DLD1 (cell line): ENCODE measurements at regions not wholly inside any gene's neighbourhood (a gene's known extent, or its start where the extent isn't known, plus 50 kb on each side); places are given as distances from the start of the nearest gene placed in this dataset.

Source experiments
- in situ Hi-C: cut with HindIII; loops from 2 replicates; pipeline ENCODE4 v1.10.0; 2017; ENCODE audit warnings: low sequenced_read_pairs

- in situ Hi-C loops: loop anchor here (5.0 to 10.0 kb wide), 3 partner anchors 34 to 128 kb away; no protein-coding TSS in a partner anchor
These were observed 97.1 kb upstream of the PTPN1 start for GRCh38 chr20:50413088-50413500.

DNA sequence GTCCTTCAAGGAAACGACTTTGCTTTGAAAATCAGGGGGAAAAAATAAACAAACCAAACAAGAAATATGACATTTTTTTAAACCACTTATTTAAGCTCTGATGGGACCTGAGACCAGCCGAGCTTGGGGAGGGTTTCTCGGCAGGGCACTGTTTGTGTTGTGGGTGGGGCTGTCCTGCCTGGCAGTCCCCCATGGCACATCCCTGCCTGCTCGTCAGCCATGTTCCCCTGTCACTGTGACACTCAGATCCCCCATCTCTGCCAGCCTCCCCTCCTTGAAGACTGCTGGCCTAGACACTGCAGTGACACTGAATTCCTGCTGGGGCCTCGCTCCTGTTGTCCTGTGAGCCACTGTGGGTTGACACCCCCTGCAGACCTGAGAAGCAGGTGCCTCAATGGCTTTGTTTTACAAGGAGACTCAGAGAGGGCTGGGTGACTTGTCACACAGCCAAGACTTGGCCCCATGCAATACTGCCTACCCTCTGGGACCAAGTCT is 95.1 kb upstream of the PTPN1 start:
- in situ Hi-C loops: loop anchor here (10.0 kb wide), 2 partner anchors 70 to 130 kb away; no protein-coding TSS in a partner anchor

GRCh38 chr20:50415516-50416268 is 94.5 kb upstream of the PTPN1 start:
- in situ Hi-C loops: loop anchor here (10.0 kb wide), 2 partner anchors 69 to 131 kb away; no protein-coding TSS in a partner anchor

- in situ Hi-C loops: loop anchor here (10.0 kb wide), 2 partner anchors 68 to 132 kb away; no protein-coding TSS in a partner anchor
These were observed 93.7 kb upstream of the PTPN1 start for GRCh38 chr20:50416269-50417022.

DNA sequence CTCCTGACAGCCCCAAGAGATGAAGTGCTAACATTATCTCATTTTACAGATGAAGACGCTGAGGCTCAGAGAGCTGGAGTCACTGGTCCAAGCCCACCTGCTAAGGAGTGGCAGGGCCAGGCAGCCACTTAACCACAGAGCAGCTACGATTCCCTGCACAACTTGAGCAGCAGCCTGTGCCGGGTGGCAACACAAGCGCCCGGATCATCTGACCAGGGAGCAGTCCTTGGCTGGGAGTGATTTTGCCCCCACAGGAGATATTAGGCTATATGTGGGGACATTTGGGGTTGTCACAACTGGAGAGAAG is 93.2 kb upstream of the PTPN1 start:
- in situ Hi-C loops: loop anchor here (10.0 kb wide), 2 partner anchors 68 to 132 kb away; no protein-coding TSS in a partner anchor

DNA sequence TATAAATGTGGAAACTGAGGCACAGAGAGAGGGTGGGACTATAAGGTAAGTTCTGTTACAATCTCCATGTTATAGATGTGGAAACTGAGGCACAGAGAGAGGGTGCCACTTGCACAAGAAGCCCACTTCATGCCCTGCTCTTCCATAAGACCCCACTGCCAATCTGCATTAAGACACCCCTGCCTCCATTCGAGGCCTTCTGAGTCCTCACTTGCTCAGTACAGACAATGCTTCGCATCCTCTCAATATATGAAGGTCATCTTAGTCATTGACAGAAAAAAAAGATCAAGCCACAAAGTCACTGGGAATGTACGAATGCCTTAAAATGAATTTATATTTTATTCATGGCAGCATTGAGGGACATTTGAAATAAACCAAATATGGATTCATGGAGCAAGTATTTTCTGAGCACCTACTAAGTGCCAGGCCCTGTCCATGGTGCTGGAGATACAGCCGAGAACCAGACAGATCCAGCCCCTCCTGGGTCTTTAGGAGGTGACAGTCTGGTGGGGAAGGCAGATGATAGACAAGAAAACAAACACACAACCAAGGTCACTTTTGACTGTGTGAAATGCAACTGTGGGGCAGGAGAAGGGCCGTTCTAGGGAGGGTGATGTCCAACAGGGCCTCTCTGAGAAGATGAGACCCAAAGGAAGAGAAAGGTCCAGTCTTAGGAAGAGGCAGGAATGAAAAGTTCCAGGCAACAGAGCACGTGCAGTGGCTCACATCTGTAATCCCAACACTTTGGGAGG is 92.5 kb upstream of the PTPN1 start:
- in situ Hi-C loops: loop anchor here (10.0 kb wide), 2 partner anchors 67 to 133 kb away; no protein-coding TSS in a partner anchor

DNA sequence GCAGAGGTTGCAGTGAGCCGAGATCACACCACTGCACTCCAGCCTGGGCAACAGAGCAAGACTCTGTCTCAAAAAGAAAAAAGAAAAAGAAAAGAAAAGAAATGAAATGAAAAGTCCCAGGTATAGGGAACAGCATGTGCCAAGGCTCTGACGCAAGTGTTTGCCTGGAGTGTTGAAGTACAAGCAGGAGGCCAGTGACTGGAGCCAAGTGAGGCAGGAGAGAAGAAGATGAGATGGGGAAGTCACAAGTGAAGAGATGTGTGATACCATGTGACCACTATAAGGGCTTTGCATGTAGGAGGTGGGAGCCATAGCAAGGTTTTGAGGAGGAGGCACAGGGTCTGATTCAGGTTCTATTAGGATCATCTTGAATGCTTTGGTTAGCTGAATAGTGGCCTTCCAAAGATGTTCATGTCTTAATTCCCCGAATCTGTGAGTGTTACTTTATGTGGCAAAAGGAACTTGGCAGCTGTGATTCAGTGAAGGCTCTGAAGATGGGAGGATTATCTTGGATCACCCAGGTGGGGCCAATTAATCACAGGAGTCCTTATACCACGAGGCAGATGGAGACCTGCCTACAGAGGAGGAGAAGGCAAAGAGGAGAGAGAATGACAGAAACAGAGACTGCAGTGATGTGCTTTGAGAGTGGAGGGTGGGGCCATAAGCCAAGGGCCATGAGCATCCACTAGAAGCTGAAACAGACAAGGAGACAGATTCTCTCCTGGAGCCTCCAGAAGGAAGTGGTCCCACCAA is 91.1 kb upstream of the PTPN1 start:
- in situ Hi-C loops: loop anchor here (10.0 kb wide), 2 partner anchors 66 to 134 kb away; no protein-coding TSS in a partner anchor

GRCh38 chr20:50420380-50420779 is 89.8 kb upstream of the PTPN1 start:
- in situ Hi-C loops: no loop called here

GRCh38 chr20:50421356-50422340 is 88.5 kb upstream of the PTPN1 start:
- in situ Hi-C loops: no loop called here

- in situ Hi-C loops: no loop called here
These were observed 86.4 kb upstream of the PTPN1 start for GRCh38 chr20:50423758-50424157.

DNA sequence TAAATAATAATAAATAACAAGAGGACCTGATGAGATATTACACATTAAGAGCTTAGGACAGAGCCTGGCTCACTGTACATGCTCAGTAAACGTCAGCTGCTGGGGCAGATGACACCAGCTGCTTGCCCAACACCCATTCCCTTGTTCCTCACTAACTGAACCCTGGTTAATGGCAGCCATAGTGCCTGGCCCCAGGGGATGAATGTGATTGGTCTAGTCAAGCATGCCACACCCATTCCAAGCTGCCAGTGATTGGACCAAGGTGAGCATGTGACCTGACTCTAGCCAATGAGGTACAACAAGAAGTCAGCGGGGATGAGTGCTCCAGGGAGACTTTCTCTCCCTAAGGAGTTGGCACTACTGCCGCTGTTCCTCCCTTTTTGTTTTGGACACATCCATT is 85.1 kb upstream of the PTPN1 start:
- in situ Hi-C loops: no loop called here

DNA sequence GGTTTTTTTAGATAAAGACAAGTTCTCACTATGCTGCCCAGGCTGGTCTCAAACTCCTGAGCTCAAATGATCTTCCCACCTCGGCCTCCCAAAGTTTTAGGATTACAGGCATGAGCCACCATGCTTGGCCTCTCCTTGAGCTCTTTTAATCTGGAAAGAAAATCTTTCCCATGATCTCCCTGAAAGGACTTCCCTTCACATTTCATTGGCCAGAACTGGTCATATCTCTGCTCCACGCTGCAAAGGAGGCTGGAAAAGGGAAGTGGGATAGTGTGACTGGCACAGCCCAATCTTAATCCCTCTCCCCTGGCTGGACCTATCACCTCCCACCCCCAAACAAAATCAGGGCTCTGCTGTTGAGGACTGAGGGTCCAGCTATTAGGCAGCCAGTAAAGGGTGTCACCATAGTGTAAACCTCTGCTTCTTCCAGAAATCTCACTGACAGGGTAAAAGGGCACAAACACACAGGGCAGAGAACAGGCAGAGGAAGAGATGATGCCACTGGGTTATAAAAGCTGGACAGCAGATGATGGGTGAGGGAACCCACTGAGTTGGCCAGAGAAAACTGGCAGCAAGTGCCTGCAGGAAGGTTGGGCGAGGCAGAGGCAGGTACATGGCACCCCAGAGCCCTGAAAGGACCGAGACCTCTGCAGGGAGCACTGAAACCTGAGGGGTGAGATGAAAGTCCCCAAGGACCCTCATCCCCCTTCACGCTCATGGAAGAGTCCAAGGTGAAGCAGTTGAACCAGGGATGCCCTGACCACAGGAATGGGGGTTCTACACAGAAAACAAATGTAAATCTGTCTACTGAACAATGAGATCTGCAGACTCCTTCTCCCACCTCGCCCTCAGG is 83.1 kb upstream of the PTPN1 start:
- in situ Hi-C loops: no loop called here

DNA sequence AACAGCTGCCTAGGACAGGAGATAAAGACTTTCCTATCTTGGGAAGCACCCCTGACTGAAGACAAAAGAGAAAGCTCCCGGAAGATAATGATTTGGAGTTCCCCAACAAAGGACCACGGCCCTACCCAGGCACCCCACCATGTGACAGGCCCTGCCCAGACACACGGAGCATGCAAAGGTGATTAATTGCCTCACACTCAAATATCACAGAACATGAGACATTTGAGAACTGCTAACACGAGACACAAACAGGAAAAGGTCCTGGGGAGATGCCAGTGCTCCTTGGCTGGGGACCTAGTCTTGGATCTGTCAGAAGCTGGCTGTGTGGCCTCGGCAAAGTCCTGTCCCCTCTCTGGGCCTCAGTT is 82.5 kb upstream of the PTPN1 start:
- in situ Hi-C loops: no loop called here

GRCh38 chr20:50428097-50428828 is 81.9 kb upstream of the PTPN1 start:
- in situ Hi-C loops: no loop called here

GRCh38 chr20:50429412-50429811 is 80.8 kb upstream of the PTPN1 start:
- in situ Hi-C loops: no loop called here

DNA sequence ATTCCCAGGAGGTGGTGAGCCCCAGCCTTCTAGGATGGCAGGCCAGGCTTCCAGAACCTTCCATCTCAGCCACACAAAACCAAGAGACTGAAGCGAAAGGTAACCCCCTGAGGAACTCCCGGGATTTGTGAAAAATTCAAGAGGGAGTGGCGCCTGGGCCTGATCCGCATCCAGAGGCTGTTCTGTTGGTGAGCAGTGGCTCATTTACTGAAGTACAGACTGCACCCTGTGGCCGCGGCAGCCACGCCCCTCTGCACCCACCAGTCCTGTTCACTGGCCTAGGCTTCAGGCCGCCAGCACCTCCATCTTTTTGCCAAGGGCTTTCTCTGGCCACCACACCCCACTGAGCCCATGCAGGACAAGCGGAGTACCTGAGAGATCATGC is 79.1 kb upstream of the PTPN1 start:
- in situ Hi-C loops: no loop called here

GRCh38 chr20:50433001-50433761 is 77.0 kb upstream of the PTPN1 start:
- in situ Hi-C loops: no loop called here
